GM23338 (cell line): ENCODE measurements at regions not wholly inside any gene's neighbourhood (a gene's known extent, or its start where the extent isn't known, plus 50 kb on each side); places are given as distances from the start of the nearest gene placed in this dataset.

ENCODE experiments used
- ATAC-seq: fragments of 200-7000 bp; cut with Tn5 transposase; 3 replicates; pipeline ENCODE4 v1.9.1; 2020
- DNase-seq: peaks from one replicate; pipeline ENCODE4 v3.0.0-alpha.2; 2015; ENCODE audit warnings: low spot score
- H2AFZ ChIP-seq: fragments of 200-600 bp; sonication (generic); 2 replicates; pipeline ENCODE4 v1.8.0; 2016; ENCODE audit warnings: antibody characterized with exemption, mild to moderate bottlenecking, moderate library complexity
- H3F3A ChIP-seq: fragments of 200-600 bp; sonication (generic); replicated peaks from 2 replicates; pipeline ENCODE4 v1.8.0; 2017; ENCODE audit warnings: antibody characterized with exemption, mixed run types, low read depth
- H3K27ac ChIP-seq: fragments of 200-600 bp; sonication (generic); 2 replicates; pipeline ENCODE4 v1.6.1; 2016; ENCODE audit warnings: low read depth
- H3K27me3 ChIP-seq: fragments of 200-600 bp; sonication (generic); 2 replicates; pipeline ENCODE4 v1.8.0; 2016; ENCODE audit warnings: mild to moderate bottlenecking, mixed run types, moderate library complexity; ENCODE audit not compliant: insufficient read depth
- H3K36me3 ChIP-seq: fragments of 200-600 bp; sonication (generic); 2 replicates; pipeline ENCODE4 v1.8.0; 2016; ENCODE audit warnings: mild to moderate bottlenecking; ENCODE audit not compliant: insufficient read depth
- H3K4me1 ChIP-seq: fragments of 200-600 bp; sonication (generic); 2 replicates; pipeline ENCODE4 v1.8.0; 2016; ENCODE audit warnings: mild to moderate bottlenecking, moderate library complexity; ENCODE audit not compliant: insufficient read depth
- H3K4me2 ChIP-seq: fragments of 200-600 bp; sonication (generic); 2 replicates; pipeline ENCODE4 v1.7.1; 2017; ENCODE audit warnings: mixed run types
- H3K4me3 ChIP-seq: fragments of 200-600 bp; sonication (generic); 2 replicates; pipeline ENCODE4 v1.6.1; 2016; ENCODE audit warnings: mixed run types
- H3K79me2 ChIP-seq: fragments of 200-600 bp; sonication (generic); replicated peaks from 2 replicates; pipeline ENCODE4 v1.8.0; 2017; ENCODE audit warnings: mild to moderate bottlenecking; ENCODE audit not compliant: insufficient read depth
- H3K9me2 ChIP-seq: fragments of 200-600 bp; sonication (generic); 2 replicates; pipeline ENCODE4 v1.8.0; 2017; ENCODE audit not compliant: insufficient read depth
- H4K20me1 ChIP-seq: fragments of 200-600 bp; sonication (generic); replicated peaks from 2 replicates; pipeline ENCODE4 v1.8.0; 2017; ENCODE audit warnings: mild to moderate bottlenecking; ENCODE audit not compliant: insufficient read depth
- H3K27ac Mint-ChIP-seq: 2 replicates; pipeline ENCODE4 v1.8.0; 2020; ENCODE audit warnings: inconsistent platforms, mild to moderate bottlenecking, moderate library complexity, mixed read lengths
- H3K27me3 Mint-ChIP-seq: 3 replicates; pipeline ENCODE4 v1.8.0; 2022; ENCODE audit warnings: low read depth, mild to moderate bottlenecking, moderate library complexity, mixed read lengths, inconsistent platforms; ENCODE audit not compliant: insufficient read depth, poor library complexity
- H3K36me3 Mint-ChIP-seq: 3 replicates; pipeline ENCODE4 v1.8.0; 2021; ENCODE audit warnings: low read depth, mild to moderate bottlenecking, inconsistent platforms, moderate library complexity, mixed read lengths
- H3K4me1 Mint-ChIP-seq: 3 replicates; pipeline ENCODE4 v1.8.0; 2020; ENCODE audit warnings: mild to moderate bottlenecking, inconsistent platforms, mixed read lengths
- H3K4me3 Mint-ChIP-seq: 3 replicates; pipeline ENCODE4 v1.8.0; 2021; ENCODE audit warnings: moderate library complexity, mild to moderate bottlenecking, inconsistent platforms, mixed read lengths
- H3K9me3 Mint-ChIP-seq: 3 replicates; pipeline ENCODE4 v1.8.0; 2020; ENCODE audit warnings: moderate library complexity, mild to moderate bottlenecking, inconsistent platforms, mixed read lengths
- POLR2AphosphoS5 ChIP-seq: IDR thresholded peaks from 2 replicates; pipeline ENCODE4 v1.6.1; 2016; ENCODE audit warnings: antibody characterized with exemption, low read depth
- ZNF331 ChIP-seq: fragments of 250-450 bp; sonication (Bioruptor Pico); IDR thresholded peaks from 2 replicates; pipeline ENCODE4 v1.5.0; 2020; ENCODE audit warnings: low read depth, mild to moderate bottlenecking, moderate library complexity
- TF ChIP-seq, protein P1 (sequence below), 2 experiments: fragments of 200-600 bp in 1 of 2; sonication (generic) in 1 of 2; conservative IDR thresholded peaks; 2 replicates each; pipeline versions ENCODE4 v1.5.1 to v1.6.1; 2016 to 2017; ENCODE audit warnings: antibody characterized with exemption in 2 of 2, low read depth in 2 of 2, mild to moderate bottlenecking in 2 of 2, moderate library complexity in 1 of 2
- TF ChIP-seq, protein P2 (sequence below): fragments of 250-450 bp; sonication (Bioruptor Pico); IDR thresholded peaks from 2 replicates; pipeline ENCODE4 v1.5.0; 2020; ENCODE audit warnings: mild to moderate bottlenecking, moderate library complexity

DNA sequence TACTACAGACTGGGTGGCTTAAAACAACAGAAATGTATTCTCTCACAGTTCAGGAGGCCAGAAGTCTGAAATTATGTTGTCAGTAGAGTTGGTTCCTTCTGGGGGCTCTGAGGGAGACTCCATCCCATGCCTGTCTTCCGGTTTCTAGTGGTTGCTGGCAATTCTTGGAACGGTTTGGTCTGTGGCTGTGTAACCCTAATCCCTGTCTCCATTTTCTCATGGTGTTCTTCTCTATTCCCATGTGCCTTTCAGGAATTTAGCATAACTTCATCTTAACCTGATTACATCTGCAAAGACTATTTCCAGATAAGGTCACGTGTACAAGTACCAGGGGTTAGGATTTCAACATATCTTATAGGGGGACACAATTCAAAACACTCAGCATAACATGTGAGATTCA is 73.2 kb downstream of the FAM241B start:
- H3K4me3 ChIP-seq, result no peak overlapping the region
- H3K79me2 ChIP-seq, result no peaks in the 10 kb centered on the region
- H3K4me3 Mint-ChIP-seq, result no peak overlapping the region
- no peaks in the 10 kb centered on the region for H3K27me3 ChIP-seq
- peaks cover 6% of the 10 kb centered on the region; the same call in 1 of the 3 replicates for H3K36me3 Mint-ChIP-seq
- peaks cover 8% of the 10 kb centered on the region; the same call in 2 of the 3 replicates for H3K9me3 Mint-ChIP-seq
- ATAC-seq (no peak), DNase-seq (no peak)
- peaks cover 3% of the 10 kb centered on the region; the same call in 1 of the 3 replicates for H3K4me1 Mint-ChIP-seq
- H3K9me2 ChIP-seq, result 0 out of 2 replicates have a peak, but pooled peaks cover 5% of the 10 kb centered on the region
- H2AFZ ChIP-seq, result no peak overlapping the region
- H3K27ac Mint-ChIP-seq, result no peak overlapping the region
- no peak overlapping the region for H3K4me2 ChIP-seq
- H3K36me3 ChIP-seq, result no peaks in the 10 kb centered on the region
- H3K27me3 Mint-ChIP-seq, result no peaks in the 10 kb centered on the region
- H4K20me1 ChIP-seq, result no peaks in the 10 kb centered on the region
- no peak for TF ChIP-seq ZNF331 (CRISPR knock-in tag)
- TF ChIP-seq, protein P1, sequence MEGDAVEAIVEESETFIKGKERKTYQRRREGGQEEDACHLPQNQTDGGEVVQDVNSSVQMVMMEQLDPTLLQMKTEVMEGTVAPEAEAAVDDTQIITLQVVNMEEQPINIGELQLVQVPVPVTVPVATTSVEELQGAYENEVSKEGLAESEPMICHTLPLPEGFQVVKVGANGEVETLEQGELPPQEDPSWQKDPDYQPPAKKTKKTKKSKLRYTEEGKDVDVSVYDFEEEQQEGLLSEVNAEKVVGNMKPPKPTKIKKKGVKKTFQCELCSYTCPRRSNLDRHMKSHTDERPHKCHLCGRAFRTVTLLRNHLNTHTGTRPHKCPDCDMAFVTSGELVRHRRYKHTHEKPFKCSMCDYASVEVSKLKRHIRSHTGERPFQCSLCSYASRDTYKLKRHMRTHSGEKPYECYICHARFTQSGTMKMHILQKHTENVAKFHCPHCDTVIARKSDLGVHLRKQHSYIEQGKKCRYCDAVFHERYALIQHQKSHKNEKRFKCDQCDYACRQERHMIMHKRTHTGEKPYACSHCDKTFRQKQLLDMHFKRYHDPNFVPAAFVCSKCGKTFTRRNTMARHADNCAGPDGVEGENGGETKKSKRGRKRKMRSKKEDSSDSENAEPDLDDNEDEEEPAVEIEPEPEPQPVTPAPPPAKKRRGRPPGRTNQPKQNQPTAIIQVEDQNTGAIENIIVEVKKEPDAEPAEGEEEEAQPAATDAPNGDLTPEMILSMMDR (conservative IDR thresholded peaks at IDR 0.05; ENCODE audit: low read depth in 2 of 2), result no peak
- TF ChIP-seq POLR2AphosphoS5, result no peak
- TF ChIP-seq, protein P2, sequence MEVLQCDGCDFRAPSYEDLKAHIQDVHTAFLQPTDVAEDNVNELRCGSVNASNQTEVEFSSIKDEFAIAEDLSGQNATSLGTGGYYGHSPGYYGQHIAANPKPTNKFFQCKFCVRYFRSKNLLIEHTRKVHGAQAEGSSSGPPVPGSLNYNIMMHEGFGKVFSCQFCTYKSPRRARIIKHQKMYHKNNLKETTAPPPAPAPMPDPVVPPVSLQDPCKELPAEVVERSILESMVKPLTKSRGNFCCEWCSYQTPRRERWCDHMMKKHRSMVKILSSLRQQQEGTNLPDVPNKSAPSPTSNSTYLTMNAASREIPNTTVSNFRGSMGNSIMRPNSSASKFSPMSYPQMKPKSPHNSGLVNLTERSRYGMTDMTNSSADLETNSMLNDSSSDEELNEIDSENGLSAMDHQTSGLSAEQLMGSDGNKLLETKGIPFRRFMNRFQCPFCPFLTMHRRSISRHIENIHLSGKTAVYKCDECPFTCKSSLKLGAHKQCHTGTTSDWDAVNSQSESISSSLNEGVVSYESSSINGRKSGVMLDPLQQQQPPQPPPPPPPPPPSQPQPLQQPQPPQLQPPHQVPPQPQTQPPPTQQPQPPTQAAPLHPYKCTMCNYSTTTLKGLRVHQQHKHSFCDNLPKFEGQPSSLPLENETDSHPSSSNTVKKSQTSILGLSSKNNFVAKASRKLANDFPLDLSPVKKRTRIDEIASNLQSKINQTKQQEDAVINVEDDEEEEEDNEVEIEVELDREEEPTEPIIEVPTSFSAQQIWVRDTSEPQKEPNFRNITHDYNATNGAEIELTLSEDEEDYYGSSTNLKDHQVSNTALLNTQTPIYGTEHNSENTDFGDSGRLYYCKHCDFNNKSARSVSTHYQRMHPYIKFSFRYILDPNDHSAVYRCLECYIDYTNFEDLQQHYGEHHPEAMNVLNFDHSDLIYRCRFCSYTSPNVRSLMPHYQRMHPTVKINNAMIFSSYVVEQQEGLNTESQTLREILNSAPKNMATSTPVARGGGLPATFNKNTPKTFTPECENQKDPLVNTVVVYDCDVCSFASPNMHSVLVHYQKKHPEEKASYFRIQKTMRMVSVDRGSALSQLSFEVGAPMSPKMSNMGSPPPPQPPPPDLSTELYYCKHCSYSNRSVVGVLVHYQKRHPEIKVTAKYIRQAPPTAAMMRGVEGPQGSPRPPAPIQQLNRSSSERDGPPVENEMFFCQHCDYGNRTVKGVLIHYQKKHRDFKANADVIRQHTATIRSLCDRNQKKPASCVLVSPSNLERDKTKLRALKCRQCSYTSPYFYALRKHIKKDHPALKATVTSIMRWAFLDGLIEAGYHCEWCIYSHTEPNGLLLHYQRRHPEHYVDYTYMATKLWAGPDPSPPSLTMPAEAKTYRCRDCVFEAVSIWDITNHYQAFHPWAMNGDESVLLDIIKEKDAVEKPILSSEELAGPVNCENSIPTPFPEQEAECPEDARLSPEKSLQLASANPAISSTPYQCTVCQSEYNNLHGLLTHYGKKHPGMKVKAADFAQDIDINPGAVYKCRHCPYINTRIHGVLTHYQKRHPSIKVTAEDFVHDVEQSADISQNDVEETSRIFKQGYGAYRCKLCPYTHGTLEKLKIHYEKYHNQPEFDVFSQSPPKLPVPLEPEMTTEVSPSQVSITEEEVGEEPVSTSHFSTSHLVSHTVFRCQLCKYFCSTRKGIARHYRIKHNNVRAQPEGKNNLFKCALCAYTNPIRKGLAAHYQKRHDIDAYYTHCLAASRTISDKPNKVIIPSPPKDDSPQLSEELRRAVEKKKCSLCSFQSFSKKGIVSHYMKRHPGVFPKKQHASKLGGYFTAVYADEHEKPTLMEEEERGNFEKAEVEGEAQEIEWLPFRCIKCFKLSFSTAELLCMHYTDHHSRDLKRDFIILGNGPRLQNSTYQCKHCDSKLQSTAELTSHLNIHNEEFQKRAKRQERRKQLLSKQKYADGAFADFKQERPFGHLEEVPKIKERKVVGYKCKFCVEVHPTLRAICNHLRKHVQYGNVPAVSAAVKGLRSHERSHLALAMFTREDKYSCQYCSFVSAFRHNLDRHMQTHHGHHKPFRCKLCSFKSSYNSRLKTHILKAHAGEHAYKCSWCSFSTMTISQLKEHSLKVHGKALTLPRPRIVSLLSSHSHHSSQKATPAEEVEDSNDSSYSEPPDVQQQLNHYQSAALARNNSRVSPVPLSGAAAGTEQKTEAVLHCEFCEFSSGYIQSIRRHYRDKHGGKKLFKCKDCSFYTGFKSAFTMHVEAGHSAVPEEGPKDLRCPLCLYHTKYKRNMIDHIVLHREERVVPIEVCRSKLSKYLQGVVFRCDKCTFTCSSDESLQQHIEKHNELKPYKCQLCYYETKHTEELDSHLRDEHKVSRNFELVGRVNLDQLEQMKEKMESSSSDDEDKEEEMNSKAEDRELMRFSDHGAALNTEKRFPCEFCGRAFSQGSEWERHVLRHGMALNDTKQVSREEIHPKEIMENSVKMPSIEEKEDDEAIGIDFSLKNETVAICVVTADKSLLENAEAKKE (CRISPR knock-in tag), result no peak
- H3K4me1 ChIP-seq, result no peaks in the 10 kb centered on the region
- no peak overlapping the region for H3K27ac ChIP-seq
- no peaks in the 10 kb centered on the region for H3F3A ChIP-seq
